Hepatocyte (in vitro differentiated cells): ENCODE measurements at regions not wholly inside any gene's neighbourhood (a gene's known extent, or its start where the extent isn't known, plus 50 kb on each side); places are given as distances from the start of the nearest gene placed in this dataset.

Experiments
- DNase-seq: peaks from one replicate; pipeline ENCODE4 v3.0.0-alpha.2; 2016; ENCODE audit warnings: low spot score
- H2AFZ ChIP-seq: fragments of 200-600 bp; sonication (generic); 2 replicates; pipeline ENCODE4 v1.6.0; 2016; ENCODE audit warnings: antibody characterized with exemption, mild to moderate bottlenecking
- H3K27ac ChIP-seq: fragments of 200-600 bp; sonication (generic); 2 replicates; pipeline ENCODE4 v1.5.1; 2016; ENCODE audit warnings: mild to moderate bottlenecking
- H3K27me3 ChIP-seq: fragments of 200-600 bp; sonication (generic); 2 replicates; pipeline ENCODE4 v1.6.1; 2016
- H3K36me3 ChIP-seq: fragments of 200-600 bp; sonication (generic); replicated peaks from 2 replicates; pipeline ENCODE4 v1.5.1; 2016; ENCODE audit warnings: low read depth; ENCODE audit not compliant: insufficient read depth
- H3K4me1 ChIP-seq: fragments of 200-600 bp; sonication (generic); 2 replicates; pipeline ENCODE4 v1.5.1; 2016; ENCODE audit warnings: mild to moderate bottlenecking, moderate library complexity; ENCODE audit not compliant: insufficient read depth
- H3K4me2 ChIP-seq: fragments of 200-600 bp; sonication (generic); 2 replicates; pipeline ENCODE4 v1.6.0; 2016
- H3K4me3 ChIP-seq: fragments of 200-600 bp; sonication (generic); 2 replicates; pipeline ENCODE4 v1.5.1; 2016; ENCODE audit warnings: mild to moderate bottlenecking
- H3K79me2 ChIP-seq: fragments of 200-600 bp; sonication (generic); 2 replicates; pipeline ENCODE4 v1.6.0; 2017; ENCODE audit warnings: mild to moderate bottlenecking
- H3K9me2 ChIP-seq: fragments of 200-600 bp; sonication (generic); replicated peaks from 2 replicates; pipeline ENCODE4 v1.6.0; 2017; ENCODE audit warnings: mild to moderate bottlenecking; ENCODE audit not compliant: insufficient read depth
- H3K9me3 ChIP-seq: fragments of 200-600 bp; sonication (generic); 2 replicates; pipeline ENCODE4 v1.5.1; 2016; ENCODE audit warnings: low read depth, mild to moderate bottlenecking
- H4K20me1 ChIP-seq: fragments of 200-600 bp; sonication (generic); 2 replicates; pipeline ENCODE4 v1.6.0; 2016; ENCODE audit warnings: mild to moderate bottlenecking; ENCODE audit not compliant: insufficient read depth, poor library complexity, severe bottlenecking
- CTCF ChIP-seq: fragments of 200-600 bp; sonication (generic); IDR thresholded peaks from 2 replicates; pipeline ENCODE4 v1.5.1; 2016; ENCODE audit warnings: antibody characterized with exemption, mild to moderate bottlenecking; ENCODE audit not compliant: poor library complexity
- EZH2 ChIP-seq: fragments of 200-600 bp; sonication (generic); IDR thresholded peaks from 2 replicates; pipeline ENCODE4 v1.6.1; 2016; ENCODE audit warnings: antibody characterized with exemption, mild to moderate bottlenecking, borderline replicate concordance
- EZH2phosphoT487 ChIP-seq: fragments of 200-600 bp; sonication (generic); IDR thresholded peaks from one replicate; pipeline ENCODE4 v1.6.1; 2018; ENCODE audit warnings: antibody characterized with exemption, mild to moderate bottlenecking, low read depth, moderate library complexity; ENCODE audit not compliant: unreplicated experiment, severe bottlenecking
- WGBS: methylation state at CpG from one replicate; pipeline ENCODE4 v1.1.6; 2016; ENCODE audit warnings: low lambda C conversion rate; ENCODE audit errors: missing lambda C conversion rate; 5-methylcytosine and 5-hydroxymethylcytosine counted together

- WGBS, result 52% methylated on average over 4 of the region's 4 CpGs
- Histone ChIP-seq H3K27me3 (no peaks in the 10 kb centered on the region), H3K4me3 (no peak overlapping the region), H3K4me1 (no peaks in the 10 kb centered on the region), H4K20me1 (no peaks in the 10 kb centered on the region), H3K9me2 (no peaks in the 10 kb centered on the region), H2AFZ (no peak overlapping the region), H3K9me3 (no peaks in the 10 kb centered on the region), H3K4me2 (no peak overlapping the region), H3K79me2 (no peaks in the 10 kb centered on the region), H3K36me3 (no peaks in the 10 kb centered on the region), H3K27ac (no peak overlapping the region)
- no peak for DNase-seq
- TF ChIP-seq EZH2phosphoT487, result no peak
- TF ChIP-seq CTCF, result no peak
- TF ChIP-seq EZH2, result no peak
Observed at GRCh38 chr7:135833642-135834041, 85.0 kb upstream of the FAM180A start.

- Histone ChIP-seq H3K36me3 (no peaks in the 10 kb centered on the region), H3K27me3 (no peaks in the 10 kb centered on the region), H3K9me2 (no peaks in the 10 kb centered on the region), H2AFZ (no peak overlapping the region), H3K4me1 (no peaks in the 10 kb centered on the region), H3K9me3 (no peaks in the 10 kb centered on the region), H3K79me2 (no peaks in the 10 kb centered on the region), H3K27ac (no peak overlapping the region), H3K4me3 (no peak overlapping the region), H4K20me1 (no peaks in the 10 kb centered on the region), H3K4me2 (no peak overlapping the region)
- TF ChIP-seq CTCF (no peak), EZH2 (no peak), EZH2phosphoT487 (no peak)
- no peak for DNase-seq
- 65% methylated on average over 4 of the region's 4 CpGs for WGBS
Observed at GRCh38 chr7:135831455-135832195, 83.0 kb upstream of the FAM180A start.

GRCh38 chr7:135828604-135829003 lies 80.0 kb upstream of the FAM180A start:
- 93% methylated on average over 9 of the region's 9 CpGs for WGBS

More at GRCh38 chr7:135828604-135829003, 80.0 kb upstream of the FAM180A start:
- Histone ChIP-seq H3K9me3 (no peaks in the 10 kb centered on the region), H3K36me3 (no peaks in the 10 kb centered on the region), H3K4me3 (no peak overlapping the region), H3K4me1 (no peaks in the 10 kb centered on the region), H3K9me2 (no peaks in the 10 kb centered on the region), H3K27ac (no peak overlapping the region), H4K20me1 (no peaks in the 10 kb centered on the region), H3K27me3 (no peaks in the 10 kb centered on the region), H3K4me2 (no peak overlapping the region), H2AFZ (no peak overlapping the region), H3K79me2 (no peaks in the 10 kb centered on the region)
- DNase-seq, result no peak
- no peak for TF ChIP-seq CTCF
- TF ChIP-seq EZH2, result no peak
- TF ChIP-seq EZH2phosphoT487, result no peak
